ENCODE measurements at regions not wholly inside any gene's neighbourhood (a gene's known extent, or its start where the extent isn't known, plus 50 kb on each side); places are given as distances from the start of the nearest gene placed in this dataset.

- H3K4me2 ChIP-seq (ENCODE audit: low read length) = no peak overlapping the region
- no peaks in the 10 kb centered on the region for H3K9me3 ChIP-seq (ENCODE audit: control insufficient read depth in 1 of 2, insufficient read depth in 1 of 2, low read depth in 1 of 2, low read length in 2 of 2)
- no peak for TF ChIP-seq ZFX (IDR thresholded peaks at IDR 0.05)
- TF ChIP-seq, protein P1, sequence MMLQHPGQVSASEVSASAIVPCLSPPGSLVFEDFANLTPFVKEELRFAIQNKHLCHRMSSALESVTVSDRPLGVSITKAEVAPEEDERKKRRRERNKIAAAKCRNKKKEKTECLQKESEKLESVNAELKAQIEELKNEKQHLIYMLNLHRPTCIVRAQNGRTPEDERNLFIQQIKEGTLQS (IDR thresholded peaks at IDR 0.05) = no peak
- no peak for TF ChIP-seq ZBTB33 (IDR thresholded peaks at IDR 0.05; ENCODE audit: extremely low read depth, insufficient replicate concordance, low read length)
- no peak for TF ChIP-seq EZH2phosphoT487 (IDR thresholded peaks at IDR 0.05; ENCODE audit: borderline replicate concordance)
- TF ChIP-seq POLR2AphosphoS5 (IDR thresholded peaks at IDR 0.05; ENCODE audit: low read depth, low read length) = no peak
- TF ChIP-seq, protein P2, sequence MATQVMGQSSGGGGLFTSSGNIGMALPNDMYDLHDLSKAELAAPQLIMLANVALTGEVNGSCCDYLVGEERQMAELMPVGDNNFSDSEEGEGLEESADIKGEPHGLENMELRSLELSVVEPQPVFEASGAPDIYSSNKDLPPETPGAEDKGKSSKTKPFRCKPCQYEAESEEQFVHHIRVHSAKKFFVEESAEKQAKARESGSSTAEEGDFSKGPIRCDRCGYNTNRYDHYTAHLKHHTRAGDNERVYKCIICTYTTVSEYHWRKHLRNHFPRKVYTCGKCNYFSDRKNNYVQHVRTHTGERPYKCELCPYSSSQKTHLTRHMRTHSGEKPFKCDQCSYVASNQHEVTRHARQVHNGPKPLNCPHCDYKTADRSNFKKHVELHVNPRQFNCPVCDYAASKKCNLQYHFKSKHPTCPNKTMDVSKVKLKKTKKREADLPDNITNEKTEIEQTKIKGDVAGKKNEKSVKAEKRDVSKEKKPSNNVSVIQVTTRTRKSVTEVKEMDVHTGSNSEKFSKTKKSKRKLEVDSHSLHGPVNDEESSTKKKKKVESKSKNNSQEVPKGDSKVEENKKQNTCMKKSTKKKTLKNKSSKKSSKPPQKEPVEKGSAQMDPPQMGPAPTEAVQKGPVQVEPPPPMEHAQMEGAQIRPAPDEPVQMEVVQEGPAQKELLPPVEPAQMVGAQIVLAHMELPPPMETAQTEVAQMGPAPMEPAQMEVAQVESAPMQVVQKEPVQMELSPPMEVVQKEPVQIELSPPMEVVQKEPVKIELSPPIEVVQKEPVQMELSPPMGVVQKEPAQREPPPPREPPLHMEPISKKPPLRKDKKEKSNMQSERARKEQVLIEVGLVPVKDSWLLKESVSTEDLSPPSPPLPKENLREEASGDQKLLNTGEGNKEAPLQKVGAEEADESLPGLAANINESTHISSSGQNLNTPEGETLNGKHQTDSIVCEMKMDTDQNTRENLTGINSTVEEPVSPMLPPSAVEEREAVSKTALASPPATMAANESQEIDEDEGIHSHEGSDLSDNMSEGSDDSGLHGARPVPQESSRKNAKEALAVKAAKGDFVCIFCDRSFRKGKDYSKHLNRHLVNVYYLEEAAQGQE (IDR thresholded peaks at IDR 0.05; ENCODE audit: low read depth) = no peak
- no peak for TF ChIP-seq SIN3A (IDR thresholded peaks at IDR 0.05; ENCODE audit: low read depth)
- TF ChIP-seq EGR1 (IDR thresholded peaks at IDR 0.05; ENCODE audit: low read depth) = no peak
- no peak for TF ChIP-seq CBX3 (IDR thresholded peaks at IDR 0.05; ENCODE audit: low read depth)
- no peak for TF ChIP-seq YY1 (IDR thresholded peaks at IDR 0.05; ENCODE audit: extremely low read depth, insufficient replicate concordance, low read depth, low read length)
- TF ChIP-seq SP1 (IDR thresholded peaks at IDR 0.05; ENCODE audit: low read depth) = no peak
- no peak for TF ChIP-seq RAD21 (IDR thresholded peaks at IDR 0.05; ENCODE audit: low read depth)
- TF ChIP-seq CEBPB (IDR thresholded peaks at IDR 0.05; ENCODE audit: low read depth) = no peak
- TF ChIP-seq TCF7L2 (IDR thresholded peaks at IDR 0.05; ENCODE audit: borderline replicate concordance, extremely low read depth, insufficient read depth, insufficient read length) = no peak
- TF ChIP-seq ELF1 (IDR thresholded peaks at IDR 0.05; ENCODE audit: borderline replicate concordance, low read depth) = no peak
- no peak for TF ChIP-seq EZH2 (IDR thresholded peaks at IDR 0.05)
- TF ChIP-seq JUND (IDR thresholded peaks at IDR 0.05) = no peak
- no peak overlapping the region for H2AFZ ChIP-seq (ENCODE audit: low read depth, low read length, poor library complexity, severe bottlenecking)
- H3K4me1 ChIP-seq (ENCODE audit: control insufficient read depth in 1 of 2, insufficient read depth in 2 of 2, low read length in 2 of 2) = no peaks in the 10 kb centered on the region
- POLR2A ChIA-PET = no interaction called here
- no TSS peak for BruUV-seq (replicated peaks)
- H3K9me2 ChIP-seq (ENCODE audit: insufficient read depth) = no peaks in the 10 kb centered on the region
- intact Hi-C loops (cut with micrococcal nuclease) = no loop called here
- no peak overlapping the region for H3K27ac ChIP-seq (ENCODE audit: low read depth, low read length)
- H3K79me2 ChIP-seq (ENCODE audit: insufficient read depth, low read length) = no peaks in the 10 kb centered on the region
- H3K9ac ChIP-seq (ENCODE audit: low read length) = no peak overlapping the region
- H3K36me3 ChIP-seq (ENCODE audit: control insufficient read depth in 1 of 2, insufficient read depth in 2 of 2, low read length in 2 of 2) = no peaks in the 10 kb centered on the region
- ATAC-seq = no peak
- CTCF ChIA-PET = no interaction called here
- no peaks in the 10 kb centered on the region for H4K20me1 ChIP-seq (ENCODE audit: insufficient read depth)
- no peak for DNase-seq (ENCODE audit: low read depth, low spot score)
- RAD21 ChIA-PET (ENCODE audit: low non-redundant PET in 1 of 2, low total read pairs in 2 of 2, uncharacterized antibody in 2 of 2, unreplicated experiment in 2 of 2) = no interaction called here
- no peaks in the 10 kb centered on the region; the same call in 1 of the 2 replicates for H3K27me3 ChIP-seq (ENCODE audit: insufficient read depth, low read length)
- H3K4me3 ChIP-seq (replicated peaks in 1 of 2; ENCODE audit: low read depth in 1 of 2, low read length in 2 of 2) = no peak overlapping the region
Measured at GRCh38 chr12:105860561-105861207, 278.1 kb downstream of the NUAK1 start.
